ENCODE measurements at regions not wholly inside any gene's neighbourhood (a gene's known extent, or its start where the extent isn't known, plus 50 kb on each side); places are given as distances from the start of the nearest gene placed in this dataset.

DNA sequence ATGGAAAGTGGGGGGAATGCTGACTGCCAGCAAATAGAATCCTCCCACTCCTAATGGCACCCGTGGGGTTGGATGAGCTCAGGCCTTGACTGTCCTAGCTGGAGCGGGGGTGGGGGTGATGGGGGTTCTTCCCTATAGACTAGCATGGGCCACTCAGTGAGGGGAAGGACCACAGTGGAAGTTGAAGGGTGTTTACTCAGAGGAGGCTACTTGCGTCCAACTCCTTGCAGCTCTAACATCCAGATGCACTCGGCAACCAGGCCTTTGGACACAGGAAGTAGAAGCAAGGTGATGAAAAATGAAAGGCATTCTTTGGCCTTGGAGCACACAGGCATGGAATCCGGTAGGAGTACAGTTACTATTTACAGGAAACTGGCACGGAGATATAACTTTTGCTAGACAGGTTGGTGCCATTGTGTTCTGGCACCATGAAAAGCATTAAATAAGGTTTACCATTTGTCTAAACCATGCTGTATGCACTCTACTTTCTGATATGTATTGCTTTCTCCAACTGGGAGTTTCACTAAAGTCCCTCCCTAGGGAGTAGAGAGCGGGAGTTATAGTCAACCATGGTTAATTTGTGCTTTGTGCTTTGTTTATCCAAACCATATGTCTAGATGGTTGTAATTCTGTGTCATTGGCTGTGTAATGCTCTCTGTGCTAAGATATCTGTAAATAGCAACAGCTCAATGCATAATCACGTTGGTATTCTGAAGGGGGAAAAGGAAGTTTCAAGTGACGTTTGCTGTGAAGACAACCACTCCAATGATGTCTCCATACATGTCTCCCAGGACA, 125.3 kb downstream of the TSHZ3 start:
- no peak for DNase-seq

DNA sequence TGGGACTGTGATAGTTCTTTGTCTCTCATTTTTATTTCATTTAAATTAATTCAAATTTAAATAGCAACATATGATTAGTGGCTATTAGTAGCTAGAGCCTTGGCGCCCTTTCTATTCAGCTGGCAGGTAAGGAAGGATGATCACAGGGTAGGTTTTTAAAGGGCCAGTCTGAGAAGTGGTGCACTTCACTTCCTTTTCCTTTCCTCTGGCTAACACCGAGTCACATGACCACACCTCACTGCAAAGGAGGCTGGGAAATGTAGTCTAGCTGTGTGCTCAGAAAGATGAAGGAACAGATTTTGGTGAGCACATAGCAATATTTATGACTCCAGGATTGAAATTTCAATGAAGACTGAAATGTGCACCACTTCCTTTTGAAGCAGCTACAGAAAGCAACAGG, 128.7 kb downstream of the TSHZ3 start:
- DNase-seq = no peak

DNA sequence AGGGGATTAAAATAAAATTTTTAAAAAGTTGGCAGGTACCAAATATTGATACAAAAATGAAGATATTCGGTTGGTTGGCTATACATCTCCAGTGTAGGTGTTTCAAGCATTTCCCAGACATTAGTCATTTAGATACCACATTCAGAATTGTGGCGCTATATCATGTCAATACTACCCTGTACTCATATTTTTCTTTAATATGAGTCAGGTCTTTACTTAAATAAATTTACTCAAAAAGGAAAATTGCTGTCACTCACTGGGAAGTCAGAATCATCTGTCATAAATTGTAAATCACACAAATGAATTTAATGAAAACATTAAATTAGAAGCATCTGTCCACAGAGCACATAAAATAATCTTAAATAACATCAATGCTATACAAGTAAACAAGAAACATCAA, 134.2 kb downstream of the TSHZ3 start:
- no peak for DNase-seq

DNA sequence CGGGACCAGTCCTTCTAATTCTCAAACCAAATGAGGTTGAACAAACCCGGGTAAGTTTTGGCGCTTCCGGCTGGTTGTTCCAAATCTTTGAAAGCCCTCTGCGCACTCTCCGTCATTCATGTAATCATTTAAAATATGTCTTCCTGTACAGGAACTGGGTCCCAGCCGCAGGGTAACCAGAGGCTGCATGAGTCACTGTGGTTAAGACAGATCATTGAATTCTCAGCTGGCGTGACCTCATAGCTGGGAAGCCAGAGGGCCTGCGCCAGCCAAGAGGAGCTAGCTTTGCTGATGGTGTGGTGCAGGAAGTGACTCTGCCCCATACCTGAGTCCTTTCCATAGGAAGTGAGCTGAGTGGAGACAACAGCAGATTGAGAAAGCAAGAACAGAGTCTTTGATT, 135.2 kb downstream of the TSHZ3 start:
- DNase-seq = no peak

DNA sequence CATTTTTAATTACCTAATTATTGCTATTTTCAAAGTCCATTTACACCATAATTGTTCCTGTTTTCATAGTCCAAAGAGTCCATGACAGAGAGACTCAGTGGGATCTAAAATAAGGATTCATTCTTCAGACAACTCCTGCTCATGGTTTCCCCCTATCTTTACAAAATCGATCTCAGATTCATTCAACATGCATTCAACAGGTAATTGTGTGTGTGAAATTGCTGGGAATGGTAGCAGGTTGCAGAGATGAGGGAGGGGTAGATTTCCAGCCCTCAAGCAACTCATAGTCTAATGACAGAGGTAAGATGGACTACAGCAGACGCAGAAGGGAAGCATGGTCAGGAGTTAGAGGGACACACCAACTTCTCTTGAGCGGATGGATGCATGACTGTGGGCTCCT, 138.1 kb downstream of the TSHZ3 start:
- no peak for DNase-seq

DNA sequence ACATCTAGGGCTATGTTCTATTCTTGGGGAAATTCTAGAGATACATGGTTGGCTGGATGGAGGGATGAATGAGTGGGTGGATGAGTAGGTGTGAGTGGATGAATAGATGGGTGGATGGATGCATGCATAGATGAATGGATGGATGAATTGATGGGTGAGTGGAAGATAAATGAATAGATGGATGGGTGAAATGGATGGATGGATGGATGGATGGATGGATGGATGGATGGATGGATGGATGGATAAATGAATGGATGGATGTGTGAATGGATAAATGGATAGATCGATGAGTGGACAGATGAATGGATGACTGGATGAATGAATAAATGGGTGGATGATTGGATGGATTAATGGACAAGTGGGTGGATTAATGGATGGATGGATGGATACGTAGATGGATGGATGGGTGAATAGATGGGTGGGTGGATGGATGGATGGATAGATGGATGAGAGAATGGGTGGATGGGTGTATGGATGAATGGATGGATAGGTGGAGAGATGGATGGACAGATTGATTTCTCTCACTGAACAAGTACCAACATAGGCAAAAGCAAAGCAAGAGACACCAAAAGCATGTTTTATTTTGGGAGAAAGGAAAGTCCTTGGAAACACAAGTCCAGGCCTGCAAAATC, 143.2 kb downstream of the TSHZ3 start:
- no peak for DNase-seq

DNA sequence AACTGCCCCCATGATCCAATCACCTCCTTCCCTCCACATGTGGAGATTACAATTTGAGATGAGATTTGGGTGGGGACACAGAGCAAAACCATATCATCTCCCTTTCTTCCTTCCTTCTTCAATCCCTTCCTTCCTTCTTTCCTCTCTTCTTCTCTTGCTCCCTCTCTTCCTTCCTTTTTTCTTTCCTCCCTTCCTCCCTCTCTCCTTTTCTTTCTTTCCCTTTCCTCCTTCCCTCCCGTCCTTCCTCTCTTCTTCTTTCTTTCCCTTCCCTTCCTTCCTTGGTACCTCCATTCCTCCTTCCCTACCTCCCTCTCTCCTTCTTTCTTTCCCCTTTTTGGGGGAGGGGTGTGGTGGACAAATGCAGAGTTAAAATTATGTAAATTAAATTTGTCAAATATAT, 145.1 kb downstream of the TSHZ3 start:
- DNase-seq = no peak

DNA sequence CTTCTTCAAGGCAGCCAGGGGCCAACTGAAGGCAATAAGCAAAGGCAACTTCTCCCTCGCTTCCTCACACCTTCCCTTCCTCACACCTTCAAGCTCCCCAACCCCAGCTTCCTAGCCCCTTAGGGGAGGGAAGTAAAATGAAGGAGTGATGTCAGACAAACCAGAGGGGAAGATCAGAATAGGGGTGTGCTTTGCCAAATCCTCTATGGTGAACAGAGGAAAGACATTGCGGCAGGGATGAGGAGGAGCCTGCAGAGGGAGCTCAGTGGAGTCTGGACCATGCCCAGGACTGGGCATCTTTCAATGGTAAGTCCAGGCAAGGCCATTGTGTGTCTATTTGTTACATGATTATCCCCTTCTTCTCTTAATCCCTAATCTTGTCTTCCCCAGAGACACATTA, 164.0 kb downstream of the TSHZ3 start:
- DNase-seq = no peak

DNA sequence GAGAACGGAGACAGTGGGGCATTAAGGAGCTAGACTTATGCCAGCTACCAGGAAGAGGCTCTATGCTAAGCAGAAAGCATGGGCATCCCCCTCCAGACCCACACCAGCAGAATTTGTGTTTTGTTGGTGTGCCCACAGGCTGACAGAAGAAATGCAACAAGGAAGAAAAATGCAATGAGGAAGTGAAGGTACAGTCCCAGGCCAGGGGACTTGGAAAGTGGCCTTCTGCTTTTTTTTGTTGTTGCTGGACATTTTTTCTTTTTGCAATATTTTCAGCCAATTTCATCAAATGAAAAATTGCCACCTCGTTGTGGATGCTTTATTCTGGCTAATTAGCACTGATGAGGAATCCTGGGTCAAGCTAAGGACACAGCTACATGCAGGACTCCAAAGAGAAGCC, 167.7 kb downstream of the TSHZ3 start:
- no peak for DNase-seq

DNA sequence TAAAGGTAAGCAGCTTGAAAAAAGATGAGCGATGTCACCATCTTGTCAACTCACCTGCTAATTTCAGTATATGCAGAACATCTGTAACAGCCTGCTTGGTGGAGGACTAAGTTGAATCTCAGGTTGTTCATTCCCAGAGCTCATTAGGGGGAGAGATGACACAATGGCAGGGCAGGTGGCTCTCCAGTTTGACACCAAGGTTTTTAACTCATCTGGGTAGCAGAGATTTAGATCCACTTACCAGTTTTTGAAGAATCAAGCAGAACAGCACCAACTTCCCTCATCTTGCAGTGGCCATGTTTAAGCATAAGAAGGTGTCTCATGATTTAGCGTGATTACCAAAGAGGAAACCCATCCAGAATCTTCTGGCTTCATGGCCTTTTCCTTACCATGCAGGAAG, 168.3 kb downstream of the TSHZ3 start:
- DNase-seq = no peak

DNA sequence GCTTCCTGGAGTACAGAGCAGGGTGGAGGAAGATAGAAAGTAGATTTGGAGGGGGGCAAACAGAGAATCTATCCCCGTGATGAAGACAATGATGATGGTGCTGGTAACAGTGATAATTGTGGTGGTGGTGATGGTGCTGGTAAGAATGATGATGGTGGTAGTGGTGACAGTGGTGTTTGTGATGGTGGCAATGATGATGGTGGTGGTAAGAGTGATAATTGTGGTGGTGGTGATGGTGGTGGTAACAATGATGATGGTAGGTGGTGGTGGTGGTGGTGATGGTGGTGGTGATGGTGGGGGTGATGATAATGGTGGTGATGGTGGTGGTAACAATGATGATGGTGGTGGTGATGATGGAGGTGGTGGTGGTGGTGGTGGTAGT, 169.8 kb downstream of the TSHZ3 start:
- no peak for DNase-seq

DNA sequence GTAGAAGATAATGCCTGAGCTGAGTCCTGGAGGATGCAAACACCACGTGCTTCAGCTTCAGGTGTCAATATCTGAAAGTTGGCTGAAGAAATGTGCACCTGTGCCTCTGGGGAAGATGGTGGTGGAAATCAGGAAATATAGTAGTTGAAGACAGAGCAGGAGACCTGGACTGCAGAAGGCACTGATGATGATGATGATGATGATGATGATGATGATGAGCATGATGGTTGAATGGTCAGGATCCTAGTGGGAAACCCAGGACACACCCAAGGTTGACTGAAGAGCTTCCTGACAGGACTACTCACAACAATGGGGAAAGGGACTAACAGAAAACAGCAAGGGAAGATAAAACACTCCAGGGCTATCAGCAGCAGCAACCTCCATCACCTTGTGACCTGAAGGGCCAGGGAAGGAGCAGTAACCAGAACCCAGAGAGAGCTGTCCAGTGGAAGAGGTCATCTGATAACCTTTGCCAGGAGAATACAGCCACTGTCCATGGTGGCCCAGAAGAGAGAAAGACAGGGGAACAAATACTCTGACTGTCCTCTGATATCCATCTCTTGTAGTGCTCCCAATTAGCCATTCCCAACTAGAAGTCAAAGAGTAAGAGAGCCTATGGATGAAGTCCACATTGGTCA, 170.3 kb downstream of the TSHZ3 start:
- DNase-seq = no peak

DNA sequence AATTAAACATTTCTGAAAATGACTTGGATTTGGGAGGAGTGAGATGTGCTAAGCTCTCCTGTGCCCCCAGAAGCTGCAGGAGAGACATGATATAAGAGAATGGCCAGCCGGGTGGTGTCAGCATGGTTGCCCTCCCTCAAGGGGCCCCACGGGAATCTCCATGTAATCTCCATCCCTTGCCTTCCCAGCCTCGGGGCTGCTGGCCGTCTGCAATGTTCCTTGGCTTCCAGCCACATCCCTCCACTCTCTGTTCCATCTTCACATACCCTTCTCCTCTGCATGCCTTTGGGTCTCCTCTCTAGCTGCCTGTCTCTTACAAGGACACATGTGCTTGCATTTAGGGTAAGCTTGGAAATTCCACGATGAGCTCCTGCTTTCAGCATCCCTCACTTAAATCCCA, 172.0 kb downstream of the TSHZ3 start:
- no peak for DNase-seq

DNA sequence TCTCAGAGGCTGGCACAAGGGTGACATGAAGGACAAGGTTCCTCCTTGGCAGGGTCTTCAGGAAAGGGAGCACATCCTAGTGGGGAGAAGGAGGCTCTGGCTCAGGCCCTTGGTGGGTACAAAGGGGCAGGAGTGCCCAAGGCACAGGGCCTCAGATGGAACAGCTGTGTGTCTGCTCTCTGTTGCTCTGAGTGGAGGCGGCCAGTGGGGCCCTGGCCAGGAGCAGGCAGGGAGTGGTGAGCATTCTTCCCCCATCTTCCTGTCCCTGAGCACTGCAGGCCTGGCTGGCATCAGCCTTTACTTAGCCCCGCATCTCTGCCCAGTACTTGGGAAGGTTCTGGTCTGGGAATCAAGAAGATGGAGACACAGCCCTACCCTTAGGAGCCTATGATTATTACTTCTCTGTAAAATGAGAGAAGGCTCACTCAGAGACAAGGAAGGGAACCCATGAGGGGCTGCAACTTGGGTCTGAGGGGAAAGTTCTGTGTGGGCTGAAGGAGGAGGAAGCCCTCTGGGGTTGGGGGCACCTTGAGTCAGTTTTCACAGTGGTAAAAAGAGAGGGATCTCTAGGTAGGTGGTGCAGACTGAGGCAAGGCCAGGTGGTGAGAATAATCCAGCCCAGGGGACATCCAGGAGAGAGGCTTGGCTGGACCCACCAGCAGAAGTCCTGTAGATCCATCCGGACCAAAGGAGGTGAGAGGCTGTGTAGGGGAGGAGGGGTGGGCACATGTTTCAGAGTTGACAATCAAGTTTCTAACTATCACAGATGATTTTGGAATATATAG, 173.5 kb downstream of the TSHZ3 start:
- DNase-seq = no peak

DNA sequence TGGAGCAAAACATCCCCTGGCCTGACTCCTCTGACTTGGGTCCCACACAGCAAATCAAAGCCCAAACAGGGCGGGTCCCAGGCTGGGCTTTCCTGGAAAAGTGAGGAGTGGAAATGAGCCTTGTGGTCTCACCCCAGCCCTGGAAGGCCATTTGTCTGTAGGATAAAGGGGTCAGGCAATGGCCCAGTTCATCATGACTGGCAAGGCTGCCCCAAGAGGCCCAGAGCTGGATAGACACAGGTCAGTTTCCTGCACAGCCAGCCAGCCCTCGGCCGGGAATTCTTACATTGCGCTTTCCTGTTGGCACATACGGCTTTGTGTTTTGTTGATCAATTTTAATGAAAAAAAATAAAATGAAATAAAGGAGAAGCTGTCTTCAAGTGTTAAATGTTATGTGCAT, 174.3 kb downstream of the TSHZ3 start:
- no peak for DNase-seq

DNA sequence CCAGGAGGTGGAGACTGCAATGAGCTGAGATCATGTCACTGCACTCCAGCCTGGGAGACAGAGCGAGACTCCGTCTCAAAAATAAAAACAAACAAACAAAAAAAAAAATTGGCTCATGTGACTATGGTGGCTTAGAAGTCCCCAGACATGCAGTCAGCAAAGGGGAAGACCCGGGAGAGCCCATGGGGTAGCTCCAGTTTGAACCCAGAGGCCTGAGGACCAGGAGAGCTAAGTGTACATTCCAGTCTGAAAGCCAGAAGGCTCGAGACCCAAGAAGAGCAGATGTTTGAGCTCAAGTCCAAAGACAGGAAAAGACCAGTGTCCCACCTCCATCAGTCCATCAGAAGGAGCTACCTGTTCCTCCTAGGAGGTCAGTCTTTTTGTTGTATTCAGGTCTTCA, 175.2 kb downstream of the TSHZ3 start:
- DNase-seq = no peak

DNA sequence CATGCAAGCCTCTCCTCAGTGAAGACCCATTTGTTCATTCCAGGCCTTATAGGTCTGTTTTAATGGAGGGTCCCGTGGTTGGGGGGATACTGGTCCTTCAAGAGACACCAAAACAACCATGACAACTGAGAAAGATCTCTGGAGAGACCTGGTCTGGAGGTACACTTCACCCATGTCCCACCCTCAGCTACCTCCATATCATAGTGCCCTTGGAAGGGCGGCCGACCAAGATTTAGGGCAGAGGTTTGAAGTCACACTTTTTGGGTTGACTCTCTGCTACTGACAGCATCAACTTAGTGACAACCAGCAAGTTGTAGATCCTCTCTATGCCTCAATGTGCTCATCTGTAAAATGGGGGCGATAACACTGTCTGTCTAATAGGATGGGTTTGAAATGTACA, 177.3 kb downstream of the TSHZ3 start:
- no peak for DNase-seq

DNA sequence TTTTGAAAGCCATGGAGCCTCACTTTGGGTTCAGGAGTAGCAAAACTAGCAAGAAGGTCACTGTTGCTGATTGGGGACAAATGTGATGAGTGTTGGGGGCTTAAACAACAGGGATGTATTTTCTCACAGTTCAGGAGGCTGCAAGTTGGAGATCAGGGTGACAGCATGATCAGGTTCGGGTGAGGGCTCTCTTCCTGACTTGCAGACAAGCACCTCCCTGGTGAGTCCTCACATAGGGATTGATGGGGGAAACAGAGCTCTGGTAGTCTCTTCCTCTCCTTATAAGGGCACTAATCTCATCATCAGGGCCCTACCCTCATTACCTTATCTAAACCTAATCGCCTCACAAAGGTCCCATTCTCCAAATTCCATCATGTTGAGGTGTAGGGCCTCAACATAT, 179.2 kb downstream of the TSHZ3 start:
- no peak for DNase-seq

DNA sequence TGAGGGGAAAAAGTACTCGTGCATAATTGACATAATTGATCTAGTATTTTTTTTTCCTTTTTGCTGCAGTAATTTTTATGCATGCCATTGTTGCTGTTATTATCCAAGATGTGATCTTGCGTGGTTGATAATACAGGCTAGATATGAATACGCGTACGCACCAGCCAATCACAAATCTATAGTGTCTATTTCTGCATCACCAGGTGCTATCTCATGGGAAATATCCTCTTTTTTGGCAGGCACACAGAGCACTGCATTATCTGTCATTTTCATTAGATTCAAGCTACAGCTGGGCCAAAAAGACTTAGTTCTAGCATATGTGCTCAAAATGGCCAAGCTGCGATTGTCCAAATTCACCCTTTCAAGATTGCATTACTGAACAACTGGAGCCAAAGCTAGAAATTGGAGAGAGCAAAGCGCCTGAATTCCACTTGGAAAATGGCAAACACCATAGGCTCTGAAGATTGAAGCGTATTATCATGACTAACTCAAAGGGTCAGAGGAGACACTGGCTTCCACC, 181.1 kb downstream of the TSHZ3 start:
- no peak for DNase-seq

DNA sequence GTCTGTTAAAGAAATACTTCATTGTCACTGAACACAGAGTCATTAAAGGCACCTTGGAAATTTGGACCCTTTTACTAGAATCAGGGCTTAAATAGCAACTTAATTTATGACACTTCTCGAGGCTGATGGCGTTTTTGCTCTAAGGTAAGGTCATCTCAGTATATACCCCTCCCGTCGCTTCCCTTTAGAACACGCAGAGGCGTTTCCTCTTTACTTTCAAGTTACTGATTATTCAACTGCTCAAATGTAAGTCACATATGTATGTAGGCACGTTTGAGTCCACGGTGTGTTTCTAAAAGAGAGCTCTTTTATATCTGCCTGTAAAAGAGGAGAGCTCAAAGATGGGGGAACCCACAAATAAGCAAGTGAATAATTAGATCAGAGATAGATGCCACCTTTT, 181.5 kb downstream of the TSHZ3 start:
- DNase-seq = no peak

DNA sequence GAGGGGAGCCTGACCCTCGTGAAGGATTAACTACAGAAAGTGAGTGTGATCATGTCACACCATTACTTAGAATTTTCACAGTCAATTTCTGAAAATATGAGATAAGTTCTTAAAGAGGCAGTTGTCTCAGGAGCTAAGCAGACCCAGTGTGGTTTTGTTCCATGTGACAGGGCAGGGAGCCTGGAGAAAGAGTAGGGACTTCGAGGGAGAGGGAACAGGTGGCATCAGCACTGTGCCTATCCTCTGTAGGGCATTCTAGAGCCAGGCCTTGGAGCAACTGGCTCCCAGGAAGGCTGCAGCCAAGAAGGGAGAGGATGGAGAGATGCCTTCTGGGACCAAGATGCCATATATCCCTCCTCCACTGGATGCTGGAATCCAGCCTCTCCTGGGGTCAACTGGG, 183.0 kb downstream of the TSHZ3 start:
- no peak for DNase-seq

DNA sequence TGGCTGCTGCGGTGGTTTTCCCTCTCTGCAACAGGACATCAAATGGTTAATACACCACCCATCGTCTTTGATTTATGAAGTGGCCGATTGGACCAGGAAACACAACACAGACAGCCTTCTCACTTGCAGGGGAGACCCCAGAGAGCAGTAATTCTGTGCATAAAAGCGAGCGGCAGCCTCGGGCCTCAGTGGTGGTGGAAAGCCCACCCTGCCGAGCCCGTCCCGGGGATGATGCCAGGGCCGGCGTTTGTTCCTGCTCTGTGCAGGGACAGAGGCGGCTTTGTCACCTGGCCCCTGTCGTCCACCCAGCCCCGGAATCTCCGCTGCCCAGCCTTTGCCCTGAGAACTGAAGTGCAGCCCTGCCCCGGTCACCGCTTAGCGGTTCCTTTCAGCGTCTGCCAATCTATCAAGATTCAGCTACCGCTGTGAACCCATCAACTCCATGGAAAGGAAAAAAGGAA, 184.4 kb downstream of the TSHZ3 start:
- no peak for DNase-seq
